ENCODE measurements at regions not wholly inside any gene's neighbourhood (a gene's known extent, or its start where the extent isn't known, plus 50 kb on each side); places are given as distances from the start of the nearest gene placed in this dataset.

GRCh38 chr9:13501018-13501417, 221.5 kb upstream of the MPDZ start:
- Histone ChIP-seq H3K4me3 (no peak overlapping the region), H3K4me2 (no peak overlapping the region), H3K4me1 (ENCODE audit: insufficient read depth) (peaks cover 5% of the 10 kb centered on the region; the same call in 1 of the 2 replicates), H3K27me3 (ENCODE audit: insufficient read depth) (no peaks in the 10 kb centered on the region), H3K9me2 (ENCODE audit: insufficient read depth) (peaks cover 9% of the 10 kb centered on the region; the same call in 1 of the 2 replicates), H3F3A (replicated peaks; ENCODE audit: low read depth) (no peaks in the 10 kb centered on the region), H3K27ac (ENCODE audit: low read depth) (no peak overlapping the region), H2AFZ (peak overlapping the region; percentile 40; the same call in 1 of the 2 replicates), H4K20me1 (replicated peaks; ENCODE audit: insufficient read depth) (no peaks in the 10 kb centered on the region), H3K36me3 (ENCODE audit: insufficient read depth) (no peaks in the 10 kb centered on the region), H3K79me2 (replicated peaks; ENCODE audit: insufficient read depth) (no peaks in the 10 kb centered on the region)
- no peak overlapping the region for H3K27ac Mint-ChIP-seq
- ATAC-seq (no peak), DNase-seq (ENCODE audit: low spot score) (no peak)
- H3K9me3 Mint-ChIP-seq, result peaks cover 2% of the 10 kb centered on the region; the same call in 2 of the 3 replicates
- H3K27me3 Mint-ChIP-seq (ENCODE audit: insufficient read depth, low read depth, poor library complexity), result peaks cover 2% of the 10 kb centered on the region
- peaks cover 15% of the 10 kb centered on the region; the same call in 2 of the 3 replicates for H3K36me3 Mint-ChIP-seq (ENCODE audit: low read depth)
- peaks cover 11% of the 10 kb centered on the region; the same call in 2 of the 3 replicates for H3K4me1 Mint-ChIP-seq
- no peak overlapping the region for H3K4me3 Mint-ChIP-seq
- TF ChIP-seq EZH2 (IDR thresholded peaks at IDR 0.05; ENCODE audit: low read depth, unreplicated experiment), result no peak
- no peak for TF ChIP-seq ZNF462 (CRISPR knock-in tag; IDR thresholded peaks at IDR 0.05)
- TF ChIP-seq EZH2phosphoT487 (IDR thresholded peaks at IDR 0.05; ENCODE audit: unreplicated experiment), result no peak
- no peak for TF ChIP-seq NANOG (IDR thresholded peaks at IDR 0.05; ENCODE audit: borderline replicate concordance)
- TF ChIP-seq CTCF (conservative IDR thresholded peaks at IDR 0.05; ENCODE audit: low read depth in 2 of 2), result no peak
- no peak for TF ChIP-seq JUNB (IDR thresholded peaks at IDR 0.05; ENCODE audit: unreplicated experiment)
- no peak for TF ChIP-seq REST (IDR thresholded peaks at IDR 0.05; ENCODE audit: unreplicated experiment)
- TF ChIP-seq ETS1 (IDR thresholded peaks at IDR 0.05), result no peak
- TF ChIP-seq POLR2AphosphoS5 (IDR thresholded peaks at IDR 0.05; ENCODE audit: low read depth), result no peak
- TF ChIP-seq CREB1 (CRISPR knock-in tag; IDR thresholded peaks at IDR 0.05; ENCODE audit: low read depth), result no peak
- no peak for TF ChIP-seq ZNF114 (CRISPR knock-in tag; IDR thresholded peaks at IDR 0.05)
- TF ChIP-seq ZNF331 (CRISPR knock-in tag; IDR thresholded peaks at IDR 0.05; ENCODE audit: low read depth), result no peak
- no peak for TF ChIP-seq STAT1 (IDR thresholded peaks at IDR 0.05; ENCODE audit: unreplicated experiment)

Measured in GM23338 (cell line).